ENCODE measurements at regions not wholly inside any gene's neighbourhood (a gene's known extent, or its start where the extent isn't known, plus 50 kb on each side); places are given as distances from the start of the nearest gene placed in this dataset.
"Not testable (repeated sequence)": the region's sequence is repeated elsewhere in the genome, so short reads cannot be mapped to it uniquely, and the experiment has no call there.

DNA sequence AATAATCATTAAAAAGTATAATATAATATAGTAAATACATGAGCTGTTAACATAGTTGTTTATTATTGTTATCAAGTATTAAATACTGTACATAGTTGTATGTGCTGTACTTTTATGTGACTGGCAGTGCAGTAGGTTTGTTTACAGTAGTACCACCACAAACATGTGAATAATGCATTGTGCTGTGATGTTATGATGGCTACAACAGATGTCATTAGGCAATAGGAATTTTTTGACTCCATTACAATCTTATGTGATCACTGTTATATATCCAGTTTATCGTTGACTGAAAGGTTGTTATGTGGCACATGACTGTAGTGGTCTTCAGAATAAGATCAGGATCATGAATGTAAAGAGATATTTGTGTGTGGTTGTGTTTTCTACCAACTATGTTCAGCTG lies 577.8 kb downstream of the JRKL start:
- H3K4me1 Mint-ChIP-seq (ENCODE audit: low read depth): no peaks in the 10 kb centered on the region
- no peak for DNase-seq (ENCODE audit: low spot score)
- no peaks in the 10 kb centered on the region for H3K27me3 Mint-ChIP-seq (ENCODE audit: low read depth)
- H3K36me3 Mint-ChIP-seq (ENCODE audit: low read depth): no peaks in the 10 kb centered on the region
- H3K4me3 Mint-ChIP-seq: no peak overlapping the region
- no peak overlapping the region for H3K27ac Mint-ChIP-seq
- no peaks in the 10 kb centered on the region for H3K9me3 Mint-ChIP-seq

GRCh38 chr11:96969251-96969650 lies 579.4 kb downstream of the JRKL start:
- H3K4me3 Mint-ChIP-seq: no peak overlapping the region
- H3K36me3 Mint-ChIP-seq (ENCODE audit: low read depth): no peaks in the 10 kb centered on the region
- H3K27me3 Mint-ChIP-seq (ENCODE audit: low read depth): no peaks in the 10 kb centered on the region
- no peak overlapping the region for H3K27ac Mint-ChIP-seq
- no peaks in the 10 kb centered on the region for H3K9me3 Mint-ChIP-seq
- no peak for DNase-seq (ENCODE audit: low spot score)
- H3K4me1 Mint-ChIP-seq (ENCODE audit: low read depth): no peaks in the 10 kb centered on the region

DNA sequence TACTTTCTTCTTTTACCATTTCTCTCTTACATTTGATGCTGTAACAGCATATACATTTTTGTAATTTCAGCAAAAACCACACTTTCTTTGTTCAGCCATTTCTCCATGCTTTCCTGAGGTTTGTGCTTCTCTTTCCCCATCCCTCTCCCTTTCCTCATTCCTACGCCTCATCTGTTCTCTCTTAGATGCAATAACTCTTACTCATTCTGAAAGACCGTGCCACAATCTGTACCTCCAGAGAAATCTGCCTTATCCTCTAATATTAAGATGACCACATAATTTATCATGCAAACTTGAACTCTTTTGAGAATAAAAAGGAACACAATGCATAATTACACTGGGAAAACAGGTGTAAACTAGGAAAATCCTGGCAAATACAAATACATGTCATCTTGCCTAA lies 588.9 kb downstream of the JRKL start:
- Mint-ChIP-seq H3K27ac (no peak overlapping the region), H3K4me3 (no peak overlapping the region), H3K36me3 (ENCODE audit: low read depth) (no peaks in the 10 kb centered on the region), H3K9me3 (peaks cover 7% of the 10 kb centered on the region), H3K27me3 (ENCODE audit: low read depth) (no peaks in the 10 kb centered on the region), H3K4me1 (ENCODE audit: low read depth) (no peaks in the 10 kb centered on the region)
- DNase-seq (ENCODE audit: low spot score): no peak

DNA sequence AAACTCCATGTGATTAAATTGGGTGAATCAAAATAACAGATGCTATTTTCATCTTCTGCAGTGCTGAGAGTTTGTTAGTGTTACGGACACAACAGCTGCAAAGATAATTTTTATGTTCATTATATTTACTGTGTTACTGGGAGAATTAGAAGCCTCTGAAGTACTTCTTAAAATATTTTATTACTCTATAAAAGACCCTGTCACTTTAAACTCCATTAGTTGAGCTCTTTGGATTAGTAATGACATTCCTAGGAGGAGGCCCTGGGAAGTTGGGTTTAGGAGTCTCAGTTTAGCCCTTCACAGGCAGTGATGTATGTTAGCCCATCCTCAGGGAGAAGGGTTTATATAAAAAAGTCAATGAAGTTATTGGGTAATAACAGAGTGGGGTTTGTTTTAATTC lies 596.7 kb downstream of the JRKL start:
- no peak for DNase-seq (ENCODE audit: low spot score)
- Mint-ChIP-seq H3K9me3 (peaks cover 13% of the 10 kb centered on the region), H3K4me3 (no peak overlapping the region), H3K4me1 (ENCODE audit: low read depth) (no peaks in the 10 kb centered on the region), H3K27me3 (ENCODE audit: low read depth) (no peaks in the 10 kb centered on the region), H3K27ac (no peak overlapping the region), H3K36me3 (ENCODE audit: low read depth) (no peaks in the 10 kb centered on the region)

GRCh38 chr11:96990914-96991313 lies 601.1 kb downstream of the JRKL start:
- no peak for DNase-seq (ENCODE audit: low spot score)
- Mint-ChIP-seq H3K9me3 (peaks cover 13% of the 10 kb centered on the region), H3K4me3 (no peak overlapping the region), H3K27me3 (ENCODE audit: low read depth) (no peaks in the 10 kb centered on the region), H3K4me1 (ENCODE audit: low read depth) (no peaks in the 10 kb centered on the region), H3K27ac (no peak overlapping the region), H3K36me3 (ENCODE audit: low read depth) (no peaks in the 10 kb centered on the region)

DNA sequence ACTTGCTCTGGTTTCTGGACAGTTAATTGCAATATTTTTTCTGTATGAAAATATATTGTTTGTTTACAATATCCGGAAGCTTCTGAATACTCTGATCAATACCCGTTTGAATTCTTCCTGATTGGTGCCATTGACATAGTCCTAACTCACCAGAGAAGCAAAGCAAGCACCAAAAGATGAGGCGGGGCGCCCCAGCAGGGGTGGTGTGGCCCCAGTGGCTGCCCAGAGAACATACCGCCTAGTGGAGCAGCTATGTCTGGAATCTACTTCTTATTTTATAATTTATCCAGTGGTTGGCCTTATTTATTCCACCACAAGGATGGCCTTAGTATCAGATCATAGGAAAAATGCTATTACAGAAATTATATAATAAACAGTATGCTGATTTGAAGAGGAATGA lies 610.7 kb downstream of the JRKL start:
- Mint-ChIP-seq H3K4me3 (no peak overlapping the region), H3K27me3 (ENCODE audit: low read depth) (no peaks in the 10 kb centered on the region), H3K27ac (no peak overlapping the region), H3K36me3 (ENCODE audit: low read depth) (no peaks in the 10 kb centered on the region), H3K4me1 (ENCODE audit: low read depth) (no peaks in the 10 kb centered on the region), H3K9me3 (no peaks in the 10 kb centered on the region)
- no peak for DNase-seq (ENCODE audit: low spot score)

GRCh38 chr11:97007283-97007682 lies 617.5 kb downstream of the JRKL start:
- DNase-seq (ENCODE audit: low spot score): no peak
- Mint-ChIP-seq H3K4me1 (ENCODE audit: low read depth) (no peaks in the 10 kb centered on the region), H3K27me3 (ENCODE audit: low read depth) (no peaks in the 10 kb centered on the region), H3K36me3 (ENCODE audit: low read depth) (no peaks in the 10 kb centered on the region), H3K27ac (no peak overlapping the region), H3K4me3 (no peak overlapping the region), H3K9me3 (peaks cover 5% of the 10 kb centered on the region)

- Mint-ChIP-seq H3K27ac (no peak overlapping the region), H3K9me3 (peaks cover 14% of the 10 kb centered on the region), H3K4me1 (ENCODE audit: low read depth) (no peaks in the 10 kb centered on the region), H3K36me3 (ENCODE audit: low read depth) (no peaks in the 10 kb centered on the region), H3K4me3 (no peak overlapping the region), H3K27me3 (ENCODE audit: low read depth) (no peaks in the 10 kb centered on the region)
- no peak for DNase-seq (ENCODE audit: low spot score)
Observed at GRCh38 chr11:97009613-97010012, 619.8 kb downstream of the JRKL start.

GRCh38 chr11:97010997-97011396 lies 621.2 kb downstream of the JRKL start:
- H3K9me3 Mint-ChIP-seq: peaks cover 14% of the 10 kb centered on the region
- H3K36me3 Mint-ChIP-seq (ENCODE audit: low read depth); H3K4me3 Mint-ChIP-seq; H3K27ac Mint-ChIP-seq; DNase-seq (ENCODE audit: low spot score); H3K27me3 Mint-ChIP-seq (ENCODE audit: low read depth); H3K4me1 Mint-ChIP-seq (ENCODE audit: low read depth): not testable (repeated sequence)

- no peaks in the 10 kb centered on the region for H3K36me3 Mint-ChIP-seq (ENCODE audit: low read depth)
- no peaks in the 10 kb centered on the region for H3K27me3 Mint-ChIP-seq (ENCODE audit: low read depth)
- H3K4me1 Mint-ChIP-seq (ENCODE audit: low read depth): no peaks in the 10 kb centered on the region
- H3K27ac Mint-ChIP-seq: no peak overlapping the region
- no peak overlapping the region for H3K4me3 Mint-ChIP-seq
- H3K9me3 Mint-ChIP-seq: peaks cover 30% of the 10 kb centered on the region
- no peak for DNase-seq (ENCODE audit: low spot score)
Observed at GRCh38 chr11:97015327-97015726, 625.5 kb downstream of the JRKL start.

GRCh38 chr11:97019305-97019704 lies 629.5 kb downstream of the JRKL start:
- no peak overlapping the region for H3K4me3 Mint-ChIP-seq
- no peaks in the 10 kb centered on the region for H3K4me1 Mint-ChIP-seq (ENCODE audit: low read depth)
- H3K27me3 Mint-ChIP-seq (ENCODE audit: low read depth): no peaks in the 10 kb centered on the region
- DNase-seq (ENCODE audit: low spot score): no peak
- H3K27ac Mint-ChIP-seq: no peak overlapping the region
- H3K9me3 Mint-ChIP-seq: peaks cover 20% of the 10 kb centered on the region
- no peaks in the 10 kb centered on the region for H3K36me3 Mint-ChIP-seq (ENCODE audit: low read depth)

GRCh38 chr11:97019754-97020153 lies 629.9 kb downstream of the JRKL start:
- H3K4me3 Mint-ChIP-seq: no peak overlapping the region
- H3K9me3 Mint-ChIP-seq: peaks cover 20% of the 10 kb centered on the region
- H3K36me3 Mint-ChIP-seq (ENCODE audit: low read depth): no peaks in the 10 kb centered on the region
- H3K27ac Mint-ChIP-seq: no peak overlapping the region
- DNase-seq (ENCODE audit: low spot score): no peak
- no peaks in the 10 kb centered on the region for H3K27me3 Mint-ChIP-seq (ENCODE audit: low read depth)
- no peaks in the 10 kb centered on the region for H3K4me1 Mint-ChIP-seq (ENCODE audit: low read depth)

DNA sequence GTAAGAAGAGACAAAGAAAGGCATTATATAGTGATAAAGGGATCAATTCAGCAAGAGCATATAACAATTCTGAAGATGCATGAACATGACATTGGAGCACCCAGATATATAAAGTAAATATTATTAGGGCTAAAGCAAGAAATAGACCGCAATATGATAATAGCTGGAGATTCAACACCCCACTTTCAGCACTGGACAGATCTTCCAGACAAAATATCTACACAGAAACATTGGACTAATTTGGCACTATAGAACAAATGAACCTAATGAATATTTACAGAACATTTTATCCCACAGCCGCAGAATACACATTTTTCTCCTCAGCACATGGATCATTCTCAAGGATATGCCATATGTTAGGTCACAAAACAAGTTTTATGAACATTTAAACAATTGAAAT lies 633.1 kb downstream of the JRKL start:
- H3K4me3 Mint-ChIP-seq: no peak overlapping the region
- no peaks in the 10 kb centered on the region for H3K36me3 Mint-ChIP-seq (ENCODE audit: low read depth)
- H3K27me3 Mint-ChIP-seq (ENCODE audit: low read depth): no peaks in the 10 kb centered on the region
- H3K27ac Mint-ChIP-seq: no peak overlapping the region
- H3K9me3 Mint-ChIP-seq: peaks cover 7% of the 10 kb centered on the region
- H3K4me1 Mint-ChIP-seq (ENCODE audit: low read depth): no peaks in the 10 kb centered on the region
- DNase-seq (ENCODE audit: low spot score): no peak

DNA sequence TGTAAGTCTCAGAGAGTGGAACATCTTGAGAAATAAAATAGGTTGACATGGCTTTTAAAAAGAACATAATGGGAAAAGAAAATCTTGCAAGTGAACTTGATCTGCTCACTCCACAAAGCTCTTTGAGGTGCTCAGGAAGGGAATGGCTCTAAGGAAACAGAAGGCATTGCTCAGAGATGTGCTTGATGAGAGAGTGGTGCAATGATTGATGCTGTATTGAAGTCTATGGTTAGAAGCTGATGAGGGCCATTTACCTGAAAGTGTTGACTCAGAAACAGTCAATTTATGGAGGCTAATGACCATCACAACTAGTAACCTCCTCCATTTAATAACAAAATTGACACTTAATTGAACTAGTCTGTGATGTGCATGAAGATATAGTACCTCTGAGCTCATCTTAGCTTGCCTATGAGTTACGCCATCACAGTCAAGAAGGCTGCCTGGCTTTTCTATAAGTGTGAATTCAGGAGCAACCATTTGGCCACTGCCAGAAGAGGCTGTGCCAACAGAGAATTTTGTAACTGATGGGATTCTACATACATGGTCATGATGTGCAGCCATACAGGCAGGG lies 639.1 kb downstream of the JRKL start:
- Mint-ChIP-seq H3K27me3 (ENCODE audit: low read depth) (no peaks in the 10 kb centered on the region), H3K27ac (no peak overlapping the region), H3K9me3 (no peaks in the 10 kb centered on the region), H3K36me3 (ENCODE audit: low read depth) (no peaks in the 10 kb centered on the region), H3K4me1 (ENCODE audit: low read depth) (no peaks in the 10 kb centered on the region), H3K4me3 (no peak overlapping the region)
- DNase-seq (ENCODE audit: low spot score): no peak

- H3K36me3 Mint-ChIP-seq (ENCODE audit: low read depth): no peaks in the 10 kb centered on the region
- no peak overlapping the region for H3K4me3 Mint-ChIP-seq
- no peaks in the 10 kb centered on the region for H3K9me3 Mint-ChIP-seq
Observed at GRCh38 chr11:97033178-97033577, 643.4 kb downstream of the JRKL start.

More at GRCh38 chr11:97033178-97033577, 643.4 kb downstream of the JRKL start:
- Mint-ChIP-seq H3K27ac (no peak overlapping the region), H3K27me3 (ENCODE audit: low read depth) (no peaks in the 10 kb centered on the region), H3K4me1 (ENCODE audit: low read depth) (no peaks in the 10 kb centered on the region)
- no peak for DNase-seq (ENCODE audit: low spot score)

Data from T-helper 2 cell treated with Interferon-gamma antibody and Interleukin-4, amounts not matched to agents 5 μg/mL and 100 μg/mL, for 36 hours (primary cell).